ENCODE measurements at regions not wholly inside any gene's neighbourhood (a gene's known extent, or its start where the extent isn't known, plus 50 kb on each side); places are given as distances from the start of the nearest gene placed in this dataset.
"Not testable (repeated sequence)": the region's sequence is repeated elsewhere in the genome, so short reads cannot be mapped to it uniquely, and the experiment has no call there.

DNA sequence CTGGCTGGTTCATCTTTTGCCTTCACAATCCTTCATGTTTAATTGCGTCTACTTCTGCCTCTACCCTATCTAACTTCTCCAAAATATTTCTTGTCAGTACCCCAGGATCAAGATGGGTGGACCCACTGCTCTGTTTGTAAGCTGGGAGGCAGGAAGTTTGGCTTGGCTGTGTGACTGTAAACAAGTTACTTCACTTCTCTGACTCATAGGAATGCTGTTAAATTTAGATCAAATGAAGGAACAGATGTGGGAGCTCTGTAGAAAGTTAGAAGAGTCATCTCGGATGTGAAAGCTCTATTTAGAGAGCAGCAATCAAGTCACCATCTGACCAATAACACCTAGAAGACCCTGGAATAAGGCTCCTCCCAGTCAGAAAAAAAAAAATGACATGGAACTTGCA, 55.2 kb upstream of the MRTFB start:
- no peaks in the 10 kb centered on the region for H3K9me3 Mint-ChIP-seq
- H3K4me1 ChIP-seq (ENCODE audit: control insufficient read depth in 1 of 2, extremely low read depth in 1 of 2, insufficient read depth in 2 of 2, low read length in 2 of 2): no peaks in the 10 kb centered on the region

GRCh38 chr16:14016362-14016761, 54.8 kb upstream of the MRTFB start:
- CTCF ChIA-PET; DNase-seq; H3K4me1 Mint-ChIP-seq; H3K27ac ChIP-seq (ENCODE audit: low read length); H3K36me3 Mint-ChIP-seq; H3K4me3 ChIP-seq (ENCODE audit: control insufficient read depth in 1 of 2, extremely low read depth in 1 of 2, low read length in 1 of 2); H3K9me3 ChIP-seq; ATAC-seq (replicated peaks in 1 of 4); H3K36me3 ChIP-seq (ENCODE audit: control insufficient read depth in 2 of 2, extremely low read depth in 1 of 2, insufficient read depth in 1 of 2, low read length in 1 of 2); H3K27me3 ChIP-seq (replicated peaks in 1 of 2; ENCODE audit: control insufficient read depth in 2 of 2, extremely low read depth in 1 of 2, insufficient read depth in 2 of 2, low read length in 1 of 2); H3K27ac Mint-ChIP-seq; H3K4me1 ChIP-seq (ENCODE audit: control insufficient read depth in 1 of 2, extremely low read depth in 1 of 2, insufficient read depth in 2 of 2, low read length in 2 of 2); H3K4me3 Mint-ChIP-seq; H3K9me3 Mint-ChIP-seq: not testable (repeated sequence)
- 100% methylated on average over 1 of the region's 15 CpGs for WGBS (ENCODE audit: insufficient coverage)
- POLR2A ChIA-PET: interaction anchor here in 1 of 2 donors (0.6 kb wide), 1 partner anchor 62 kb away, joined by 6 read pairs; no protein-coding TSS in a partner anchor
- peaks cover 4 to 10% of the 10 kb centered on the region in 2 donors for H3K27me3 Mint-ChIP-seq

More for the DNA sequence above, 55.2 kb upstream of the MRTFB start:
- no peak for DNase-seq
- Mint-ChIP-seq H3K36me3 (no peaks in the 10 kb centered on the region), H3K4me3 (no peak overlapping the region), H3K4me1 (no peaks in the 10 kb centered on the region), H3K27ac (no peak overlapping the region), H3K27me3 (peaks cover 4 to 10% of the 10 kb centered on the region in 2 donors)
- no peaks in the 10 kb centered on the region for H3K9me3 ChIP-seq
- no peak overlapping the region for H3K27ac ChIP-seq (ENCODE audit: low read length)
- H3K4me3 ChIP-seq (ENCODE audit: control insufficient read depth in 1 of 2, extremely low read depth in 1 of 2, low read length in 1 of 2): no peak overlapping the region
- H3K36me3 ChIP-seq (ENCODE audit: control insufficient read depth in 2 of 2, extremely low read depth in 1 of 2, insufficient read depth in 1 of 2, low read length in 1 of 2): no peaks in the 10 kb centered on the region
- ChIA-PET CTCF (no interaction called here), POLR2A (no interaction called here)
- peaks cover 0 to 4% of the 10 kb centered on the region in 2 experiments for H3K27me3 ChIP-seq (replicated peaks in 1 of 2; ENCODE audit: control insufficient read depth in 2 of 2, extremely low read depth in 1 of 2, insufficient read depth in 2 of 2, low read length in 1 of 2)
- WGBS (ENCODE audit: insufficient coverage): no CpG with 5 or more reads among the region's 2 CpGs
- no peak for ATAC-seq (replicated peaks in 1 of 4)

DNA sequence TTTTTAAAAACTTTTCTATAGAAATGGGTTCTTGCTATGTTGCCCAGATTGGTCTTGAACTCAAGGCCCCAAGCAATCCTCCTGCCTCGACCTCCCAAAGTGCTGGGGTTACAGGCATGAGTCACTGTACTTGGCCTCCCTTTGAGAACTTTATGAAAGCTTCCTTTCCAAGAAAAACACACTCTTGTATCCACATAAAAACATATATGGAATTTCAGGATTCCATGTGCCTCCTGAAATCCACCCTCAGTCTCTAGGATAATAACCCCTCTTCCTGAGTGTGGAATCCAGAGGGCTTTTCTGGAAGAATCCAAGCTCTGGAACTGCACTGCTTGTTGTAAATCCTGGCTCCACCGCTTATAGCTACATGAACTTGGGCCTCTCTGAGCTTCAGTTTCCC, 53.2 kb upstream of the MRTFB start:
- no peak overlapping the region for H3K27ac ChIP-seq (ENCODE audit: low read length)
- peaks cover 0 to 8% of the 10 kb centered on the region in 2 experiments for H3K27me3 ChIP-seq (replicated peaks in 1 of 2; ENCODE audit: control insufficient read depth in 2 of 2, extremely low read depth in 1 of 2, insufficient read depth in 2 of 2, low read length in 1 of 2)
- 71% methylated on average over 1 of the region's 2 CpGs for WGBS (ENCODE audit: insufficient coverage)
- no peaks in the 10 kb centered on the region for H3K4me1 ChIP-seq (ENCODE audit: control insufficient read depth in 1 of 2, extremely low read depth in 1 of 2, insufficient read depth in 2 of 2, low read length in 2 of 2)
- no peaks in the 10 kb centered on the region for H3K36me3 ChIP-seq (ENCODE audit: control insufficient read depth in 2 of 2, extremely low read depth in 1 of 2, insufficient read depth in 1 of 2, low read length in 1 of 2)
- H3K9me3 Mint-ChIP-seq: no peaks in the 10 kb centered on the region
- ATAC-seq (replicated peaks in 1 of 4): no peak
- POLR2A ChIA-PET: no interaction called here
- H3K4me3 Mint-ChIP-seq: no peak overlapping the region
- no peak overlapping the region for H3K4me3 ChIP-seq (ENCODE audit: control insufficient read depth in 1 of 2, extremely low read depth in 1 of 2, low read length in 1 of 2)
- no peak overlapping the region for H3K27ac Mint-ChIP-seq
- peaks cover 0 to 7% of the 10 kb centered on the region in 2 donors for H3K27me3 Mint-ChIP-seq
- no peak for DNase-seq
- CTCF ChIA-PET: no interaction called here
- H3K4me1 Mint-ChIP-seq: no peaks in the 10 kb centered on the region
- H3K9me3 ChIP-seq: no peaks in the 10 kb centered on the region
- no peaks in the 10 kb centered on the region for H3K36me3 Mint-ChIP-seq

DNA sequence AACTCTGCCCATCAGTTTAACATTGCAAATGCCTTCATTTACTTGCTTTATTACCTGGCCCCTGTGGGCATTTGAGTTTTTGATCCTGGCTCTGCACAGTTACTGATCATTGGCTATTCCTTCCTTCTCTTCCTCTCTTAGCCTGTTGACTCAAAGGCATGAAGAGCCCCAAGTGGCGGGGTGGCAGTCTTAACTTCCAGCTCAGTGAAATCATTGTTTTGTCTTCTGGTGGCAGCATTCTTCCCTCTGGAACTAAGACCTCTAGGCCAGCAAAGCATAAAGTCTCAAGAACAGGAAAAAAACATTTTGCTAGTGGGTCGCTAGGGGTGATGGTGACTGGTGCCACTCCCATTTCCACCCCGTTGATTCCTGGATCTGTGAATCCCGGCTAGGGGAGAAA, 52.3 kb upstream of the MRTFB start:
- H3K27ac ChIP-seq (ENCODE audit: low read length): no peak overlapping the region
- ChIA-PET CTCF (no interaction called here), POLR2A (no interaction called here)

GRCh38 chr16:14020141-14020540, 51.0 kb upstream of the MRTFB start:
- WGBS (ENCODE audit: insufficient coverage): 100% methylated on average over 1 of the region's 2 CpGs
- ATAC-seq (replicated peaks in 1 of 4) (no peak), DNase-seq (no peak)
- Mint-ChIP-seq H3K9me3 (peaks cover 0 to 3% (median 0%) of the 10 kb centered on the region in 3 donors), H3K36me3 (no peaks in the 10 kb centered on the region), H3K27ac (no peak overlapping the region), H3K4me1 (no peaks in the 10 kb centered on the region), H3K4me3 (no peak overlapping the region), H3K27me3 (peaks cover 0 to 6% of the 10 kb centered on the region in 2 donors)
- no peak overlapping the region for H3K4me3 ChIP-seq (ENCODE audit: control insufficient read depth in 1 of 2, extremely low read depth in 1 of 2, low read length in 1 of 2)
- H3K27ac ChIP-seq (ENCODE audit: low read length): no peak overlapping the region
- ChIA-PET POLR2A (no interaction called here), CTCF (no interaction called here)
- H3K4me1 ChIP-seq (ENCODE audit: control insufficient read depth in 1 of 2, extremely low read depth in 1 of 2, insufficient read depth in 2 of 2, low read length in 2 of 2): no peaks in the 10 kb centered on the region
- peaks cover 0 to 3% of the 10 kb centered on the region in 2 experiments for H3K27me3 ChIP-seq (replicated peaks in 1 of 2; ENCODE audit: control insufficient read depth in 2 of 2, extremely low read depth in 1 of 2, insufficient read depth in 2 of 2, low read length in 1 of 2)
- H3K36me3 ChIP-seq (ENCODE audit: control insufficient read depth in 2 of 2, extremely low read depth in 1 of 2, insufficient read depth in 1 of 2, low read length in 1 of 2): no peaks in the 10 kb centered on the region
- no peaks in the 10 kb centered on the region for H3K9me3 ChIP-seq

More for the DNA sequence above, 52.3 kb upstream of the MRTFB start:
- peaks cover 0 to 5% of the 10 kb centered on the region in 2 donors for H3K27me3 Mint-ChIP-seq
- DNase-seq (no peak), ATAC-seq (replicated peaks in 1 of 4) (no peak)
- 100% methylated on average over 1 of the region's 4 CpGs for WGBS (ENCODE audit: insufficient coverage)
- H3K36me3 Mint-ChIP-seq: no peaks in the 10 kb centered on the region
- Histone ChIP-seq H3K4me3 (ENCODE audit: control insufficient read depth in 1 of 2, extremely low read depth in 1 of 2, low read length in 1 of 2) (no peak overlapping the region), H3K9me3 (no peaks in the 10 kb centered on the region), H3K27me3 (replicated peaks in 1 of 2; ENCODE audit: control insufficient read depth in 2 of 2, extremely low read depth in 1 of 2, insufficient read depth in 2 of 2, low read length in 1 of 2) (peaks cover 0 to 8% of the 10 kb centered on the region in 2 experiments), H3K4me1 (ENCODE audit: control insufficient read depth in 1 of 2, extremely low read depth in 1 of 2, insufficient read depth in 2 of 2, low read length in 2 of 2) (no peaks in the 10 kb centered on the region), H3K36me3 (ENCODE audit: control insufficient read depth in 2 of 2, extremely low read depth in 1 of 2, insufficient read depth in 1 of 2, low read length in 1 of 2) (no peaks in the 10 kb centered on the region)
- H3K9me3 Mint-ChIP-seq: no peaks in the 10 kb centered on the region
- H3K4me3 Mint-ChIP-seq: no peak overlapping the region
- no peak overlapping the region for H3K27ac Mint-ChIP-seq
- H3K4me1 Mint-ChIP-seq: no peaks in the 10 kb centered on the region
